Hepatic stellate cell (primary cell): ENCODE measurements at regions not wholly inside any gene's neighbourhood (a gene's known extent, or its start where the extent isn't known, plus 50 kb on each side); places are given as distances from the start of the nearest gene placed in this dataset.
A peak's percentile ranks its signal among the peaks of the same experiment; 100 is the strongest.

Source experiments
- DNase-seq: peaks from one replicate; pipeline ENCODE4 v3.0.0; 2011; ENCODE audit warnings: low spot score

- DNase-seq: no peak
Measured at GRCh38 chr13:85742355-85742754, 56.9 kb downstream of the SLITRK6 start.

- no peak for DNase-seq
Measured at GRCh38 chr13:85741017-85741416, 58.2 kb downstream of the SLITRK6 start.

- DNase-seq: no peak
Measured at GRCh38 chr13:85738696-85739320, 60.4 kb downstream of the SLITRK6 start.

DNA sequence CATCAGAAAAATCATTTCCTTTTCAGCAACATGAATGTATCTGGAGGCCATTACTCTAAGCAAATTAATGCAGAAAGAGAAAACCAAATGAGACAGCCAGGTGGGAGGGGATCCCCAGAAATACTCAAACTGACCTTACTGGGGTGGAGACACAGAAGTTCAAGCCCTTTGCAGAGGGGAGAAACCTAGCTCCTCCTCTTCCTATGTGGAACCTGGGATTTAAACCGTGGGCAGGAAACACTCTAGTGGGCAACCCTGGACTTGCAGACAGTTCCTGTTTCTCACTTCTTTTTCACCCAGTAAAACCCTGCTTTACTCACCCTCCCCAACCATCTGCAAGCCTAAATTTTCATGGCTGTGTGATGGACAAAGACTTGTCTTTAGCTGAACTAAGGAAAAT is 61.3 kb downstream of the SLITRK6 start:
- DNase-seq: no peak

GRCh38 chr13:85729296-85729695 is 69.9 kb downstream of the SLITRK6 start:
- no peak for DNase-seq

- DNase-seq: no peak
Measured at GRCh38 chr13:85728811-85729210, 70.4 kb downstream of the SLITRK6 start.

GRCh38 chr13:85725433-85725832 is 73.8 kb downstream of the SLITRK6 start:
- no peak for DNase-seq

GRCh38 chr13:85724546-85725432 is 74.4 kb downstream of the SLITRK6 start:
- DNase-seq: no peak

GRCh38 chr13:85719749-85720148 is 79.5 kb downstream of the SLITRK6 start:
- DNase-seq: no peak

DNA sequence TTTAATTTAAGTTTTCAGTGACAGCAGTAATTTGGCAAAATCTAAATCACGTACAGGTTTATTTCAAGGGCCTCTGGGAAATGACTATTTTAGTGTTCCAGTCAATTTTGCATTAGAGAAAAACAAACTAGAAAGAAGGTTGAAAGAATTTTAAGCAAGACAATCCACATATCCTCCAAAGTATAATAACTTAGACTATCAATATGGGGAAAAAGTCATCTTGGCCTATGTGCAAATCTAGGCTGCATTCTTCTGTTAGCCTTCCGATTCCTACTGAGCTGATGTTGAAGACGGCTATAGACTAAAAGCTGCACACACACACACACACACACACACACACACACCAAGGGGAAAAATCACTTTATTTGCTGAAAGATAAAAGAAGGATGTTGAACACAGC is 81.3 kb downstream of the SLITRK6 start:
- no peak for DNase-seq

- no peak for DNase-seq
Measured at GRCh38 chr13:85710545-85710944, 88.7 kb downstream of the SLITRK6 start.

DNA sequence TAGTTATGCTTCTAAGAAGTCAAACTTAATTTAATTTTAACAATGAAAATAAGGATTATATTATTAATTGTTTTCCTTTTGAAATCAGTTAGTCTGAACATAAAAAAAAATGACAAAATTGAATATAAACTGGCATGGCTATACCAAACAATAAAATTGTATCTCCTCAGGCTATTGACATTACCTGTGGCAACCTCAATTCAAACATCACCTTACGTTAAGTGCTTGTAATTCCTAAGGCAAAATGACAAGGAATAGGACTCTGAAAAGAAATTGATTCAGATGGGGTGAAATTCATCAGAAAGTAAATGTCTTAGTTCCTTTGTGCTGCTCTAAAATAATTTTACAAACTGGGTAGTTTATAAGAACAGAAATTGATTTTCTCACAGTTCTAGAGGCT is 89.5 kb downstream of the SLITRK6 start:
- no peak for DNase-seq

- no peak for DNase-seq
Measured at GRCh38 chr13:85709072-85709471, 90.1 kb downstream of the SLITRK6 start.

DNA sequence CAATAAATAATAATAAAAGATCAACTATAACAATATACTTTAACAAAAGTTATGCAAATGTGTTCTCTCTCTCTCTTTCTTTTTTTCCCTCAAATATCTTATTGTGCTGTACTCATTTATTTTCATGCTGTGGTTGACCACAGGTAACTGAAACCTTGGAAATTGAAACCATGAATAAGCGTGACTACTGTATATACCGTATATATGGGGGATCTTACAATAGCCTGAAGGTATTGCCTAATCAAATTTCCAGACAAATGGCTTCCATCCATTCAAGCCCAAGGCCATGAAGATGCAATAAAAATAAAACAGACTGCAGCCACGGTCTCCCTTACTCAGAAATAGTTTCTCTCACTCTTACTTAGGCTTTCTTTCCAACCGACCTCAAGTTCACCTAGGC is 98.3 kb downstream of the SLITRK6 start:
- DNase-seq: no peak

DNA sequence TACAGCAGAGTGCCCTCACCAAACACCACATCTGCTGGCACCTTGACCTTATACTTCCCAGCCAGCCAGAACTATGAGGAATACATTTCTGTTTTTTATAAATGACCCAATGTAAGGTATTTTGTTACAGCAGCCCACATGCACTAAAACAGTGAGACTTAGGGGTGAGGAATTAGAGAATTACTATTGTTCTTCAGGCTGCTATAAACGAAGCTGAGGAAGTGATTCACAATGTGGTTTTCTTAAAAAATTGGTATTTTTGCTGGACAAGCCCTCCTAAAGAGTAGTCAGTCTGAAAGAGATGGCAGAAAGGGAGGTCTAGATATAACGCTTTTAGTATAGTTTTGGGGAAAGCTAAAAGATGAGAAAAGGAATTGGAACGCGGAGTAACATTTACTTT is 101.0 kb downstream of the SLITRK6 start:
- DNase-seq: no peak

DNA sequence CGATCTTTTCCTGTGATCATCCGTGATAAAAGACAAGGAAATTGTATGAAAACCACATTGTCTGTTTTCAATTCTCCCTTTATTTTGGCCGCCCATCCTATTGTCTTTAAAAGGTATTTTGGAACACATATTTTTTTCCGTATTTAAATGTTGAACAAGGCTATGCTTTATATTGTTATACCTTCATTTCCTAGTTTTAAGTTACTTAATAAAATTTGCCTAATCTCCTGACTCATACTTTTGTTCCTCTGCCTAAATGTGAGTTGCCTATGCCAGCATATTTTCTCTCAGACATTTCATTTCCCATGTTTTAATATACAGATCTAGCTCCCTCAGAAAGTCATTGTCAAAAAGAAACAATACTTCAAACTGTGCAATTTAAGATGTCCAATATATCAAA is 104.2 kb downstream of the SLITRK6 start:
- DNase-seq: no peak

DNA sequence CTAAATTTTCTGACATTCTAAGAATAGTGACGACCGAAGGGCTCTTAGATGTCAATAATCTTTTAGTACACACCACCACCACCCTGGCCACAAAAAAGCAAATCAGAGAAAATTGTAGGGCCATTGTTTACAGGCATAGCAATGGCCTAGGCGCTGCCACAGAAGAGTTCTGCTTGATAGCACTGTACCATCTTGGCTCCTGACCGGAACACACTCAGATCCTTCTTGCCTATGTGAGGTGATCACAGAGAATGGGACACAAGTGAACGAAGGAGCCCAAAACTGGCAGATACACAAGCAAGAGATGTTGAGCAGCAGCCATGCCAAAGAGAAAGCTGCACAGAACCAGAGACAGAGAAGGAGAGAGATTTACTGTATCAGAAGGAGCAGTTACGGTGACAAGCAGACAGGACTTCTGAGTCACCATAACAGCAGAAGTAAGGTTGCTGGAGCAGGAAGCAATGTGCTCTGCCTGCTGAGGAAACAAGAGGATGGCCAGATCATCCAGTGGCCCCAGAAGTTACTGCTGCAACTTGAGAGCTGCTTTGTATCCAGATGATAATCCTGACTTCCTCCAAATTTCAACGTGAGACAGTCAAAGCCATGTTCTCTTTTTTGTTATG is 105.2 kb downstream of the SLITRK6 start:
- DNase-seq: peak; percentile 9

DNA sequence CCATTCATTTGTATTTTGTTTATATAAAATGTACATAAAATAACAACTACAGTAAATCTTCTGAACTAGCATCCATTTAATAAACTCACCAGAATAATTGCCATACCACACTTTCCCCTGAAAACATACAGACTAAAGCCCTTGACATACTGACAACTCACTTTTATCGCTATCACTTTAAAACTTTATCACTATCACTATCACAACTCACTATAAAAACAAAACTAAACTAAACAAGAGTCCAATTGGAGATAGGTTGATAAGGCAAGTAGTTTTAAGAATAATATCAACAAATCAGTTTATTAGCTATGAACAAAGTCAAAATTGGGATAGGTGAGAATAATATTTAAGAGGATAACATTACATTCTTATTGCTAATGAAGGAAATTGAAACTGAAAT is 108.9 kb downstream of the SLITRK6 start:
- DNase-seq: no peak

- no peak for DNase-seq
Measured at GRCh38 chr13:85685436-85685835, 113.8 kb downstream of the SLITRK6 start.

- no peak for DNase-seq
Measured at GRCh38 chr13:85675151-85675907, 123.9 kb downstream of the SLITRK6 start.

GRCh38 chr13:85671336-85671735 is 127.9 kb downstream of the SLITRK6 start:
- DNase-seq: no peak

GRCh38 chr13:85666356-85666755 is 132.9 kb downstream of the SLITRK6 start:
- DNase-seq: no peak
